ENCODE measurements at regions not wholly inside any gene's neighbourhood (a gene's known extent, or its start where the extent isn't known, plus 50 kb on each side); places are given as distances from the start of the nearest gene placed in this dataset.

DNA sequence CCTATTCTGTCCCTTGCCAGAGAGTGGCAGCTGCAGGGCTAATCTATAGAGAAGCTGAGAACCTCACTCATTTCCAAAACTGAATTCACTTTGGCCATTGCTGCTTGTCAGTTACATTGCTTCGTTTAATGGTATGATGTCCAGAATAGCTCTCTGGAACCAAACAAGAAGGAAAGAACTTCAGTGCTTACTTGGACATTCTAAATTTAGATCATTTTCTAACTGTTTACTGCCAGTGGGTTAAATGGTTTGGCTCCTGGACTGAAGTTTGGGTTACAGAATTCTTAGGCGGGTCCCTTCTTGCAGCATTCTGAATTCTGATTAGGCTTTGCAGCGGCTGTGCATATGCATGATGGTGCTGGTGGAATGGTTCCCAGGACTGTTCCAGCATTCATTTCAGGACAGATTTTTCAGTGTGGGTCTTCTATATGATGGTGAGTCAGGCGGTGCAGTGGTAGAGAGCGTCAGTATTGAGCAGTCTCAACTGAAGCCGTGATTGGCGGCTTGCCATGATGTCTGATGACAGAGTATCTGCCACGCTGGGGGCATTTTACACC, 148.7 kb downstream of the DYRK2 start:
- no peak for TF ChIP-seq REST (IDR thresholded peaks at IDR 0.05; ENCODE audit: insufficient read depth in 1 of 2, low read depth in 2 of 2, low read length in 2 of 2)
- no peak for TF ChIP-seq SIN3A (IDR thresholded peaks at IDR 0.05; ENCODE audit: borderline replicate concordance, insufficient read depth, low read length)
- no peak for TF ChIP-seq TAF1 (IDR thresholded peaks at IDR 0.05; ENCODE audit: borderline replicate concordance, insufficient read depth, low read length)
- no peak for TF ChIP-seq FOXP2 (optimal IDR thresholded peaks at IDR 0.05; ENCODE audit: borderline replicate concordance, extremely low read depth, extremely low read length, insufficient read depth)
- no peak for TF ChIP-seq POLR2AphosphoS5 (IDR thresholded peaks at IDR 0.05; ENCODE audit: low read depth, low read length)

- TF ChIP-seq FOXP2 (optimal IDR thresholded peaks at IDR 0.05; ENCODE audit: borderline replicate concordance, extremely low read depth, extremely low read length, insufficient read depth) (no peak), POLR2AphosphoS5 (IDR thresholded peaks at IDR 0.05; ENCODE audit: low read depth, low read length) (no peak), REST (IDR thresholded peaks at IDR 0.05; ENCODE audit: insufficient read depth in 1 of 2, low read depth in 2 of 2, low read length in 2 of 2) (no peak), TAF1 (IDR thresholded peaks at IDR 0.05; ENCODE audit: borderline replicate concordance, insufficient read depth, low read length) (no peak), SIN3A (IDR thresholded peaks at IDR 0.05; ENCODE audit: borderline replicate concordance, insufficient read depth, low read length) (no peak)
Measured at GRCh38 chr12:67797753-67798152, 149.2 kb downstream of the DYRK2 start.

DNA sequence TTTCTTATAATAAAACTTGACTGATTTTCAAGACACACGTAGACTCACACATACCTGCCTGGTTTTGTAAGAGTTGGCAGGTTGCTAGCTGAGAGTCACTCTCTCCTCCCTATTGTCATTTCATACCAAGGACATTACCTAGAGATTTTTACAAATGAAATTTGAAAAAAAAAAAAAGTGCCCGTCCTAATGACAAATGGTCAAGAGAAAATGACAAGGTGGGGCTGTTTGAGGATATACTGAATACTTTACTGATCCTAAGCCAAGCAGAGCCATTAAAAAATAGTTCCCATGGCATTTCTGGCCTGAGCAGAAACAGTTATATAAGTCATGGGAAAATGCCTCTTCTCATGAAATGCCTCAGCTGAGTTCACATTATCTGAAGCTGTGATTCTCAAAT, 150.2 kb downstream of the DYRK2 start:
- no peak for TF ChIP-seq FOXP2 (optimal IDR thresholded peaks at IDR 0.05; ENCODE audit: borderline replicate concordance, extremely low read depth, extremely low read length, insufficient read depth)
- no peak for TF ChIP-seq TAF1 (IDR thresholded peaks at IDR 0.05; ENCODE audit: borderline replicate concordance, insufficient read depth, low read length)
- TF ChIP-seq SIN3A (IDR thresholded peaks at IDR 0.05; ENCODE audit: borderline replicate concordance, insufficient read depth, low read length), result no peak
- no peak for TF ChIP-seq POLR2AphosphoS5 (IDR thresholded peaks at IDR 0.05; ENCODE audit: low read depth, low read length)
- TF ChIP-seq REST (IDR thresholded peaks at IDR 0.05; ENCODE audit: insufficient read depth in 1 of 2, low read depth in 2 of 2, low read length in 2 of 2), result no peak

DNA sequence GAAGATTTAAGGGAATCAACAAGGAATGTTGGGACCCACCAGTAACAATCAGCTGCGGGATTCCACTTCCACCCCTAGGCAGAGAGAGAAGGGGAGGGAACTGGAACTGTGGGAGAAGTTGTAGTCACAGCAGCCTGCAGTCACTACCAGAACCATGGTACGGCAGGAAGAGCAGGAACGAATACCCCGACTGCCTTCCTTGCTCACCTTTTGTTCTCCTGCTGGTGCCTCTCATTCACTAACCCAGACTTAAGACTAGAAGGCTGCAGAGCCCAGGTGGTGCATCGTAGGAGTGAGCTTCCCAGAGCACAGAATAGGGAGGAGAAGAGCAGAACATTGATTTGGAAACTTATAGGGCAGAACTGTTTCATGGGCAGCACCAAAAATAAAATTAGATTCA, 154.2 kb downstream of the DYRK2 start:
- TF ChIP-seq POLR2AphosphoS5 (IDR thresholded peaks at IDR 0.05; ENCODE audit: low read depth, low read length) (no peak), REST (IDR thresholded peaks at IDR 0.05; ENCODE audit: insufficient read depth in 1 of 2, low read depth in 2 of 2, low read length in 2 of 2) (no peak), FOXP2 (optimal IDR thresholded peaks at IDR 0.05; ENCODE audit: borderline replicate concordance, extremely low read depth, extremely low read length, insufficient read depth) (no peak), SIN3A (IDR thresholded peaks at IDR 0.05; ENCODE audit: borderline replicate concordance, insufficient read depth, low read length) (no peak)
